ENCODE measurements at regions not wholly inside any gene's neighbourhood (a gene's known extent, or its start where the extent isn't known, plus 50 kb on each side); places are given as distances from the start of the nearest gene placed in this dataset.

DNA sequence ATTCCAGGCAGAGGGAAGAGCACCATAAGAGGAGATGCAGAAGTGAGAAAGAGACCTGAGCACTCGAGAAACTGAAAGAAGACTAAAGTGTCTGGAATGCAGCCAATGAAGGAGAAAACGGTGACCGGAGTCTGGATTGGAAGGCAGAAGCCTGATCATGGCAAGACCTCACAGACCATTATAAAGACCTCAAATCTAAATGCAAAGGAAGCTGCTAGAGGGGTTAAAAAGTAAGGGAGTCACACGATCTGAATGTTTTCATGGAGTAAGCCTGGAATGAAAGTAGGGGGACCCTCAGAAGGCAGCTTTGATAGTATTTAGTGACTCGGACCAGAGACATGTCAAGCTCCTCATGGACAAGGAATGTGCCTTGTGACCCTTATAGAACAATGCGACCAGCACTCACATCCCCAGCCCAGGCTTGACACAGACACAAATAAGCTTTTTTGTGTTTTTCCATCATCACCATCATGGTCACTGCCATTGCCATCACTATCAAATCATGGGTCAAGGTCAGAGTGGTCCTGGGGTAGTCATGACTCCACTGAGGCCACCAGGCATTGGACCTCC is 183.6 kb downstream of the SEC16B start:
- Histone ChIP-seq H3K9me3 (ENCODE audit: low read length) (no peaks in the 10 kb centered on the region), H4K20me1 (ENCODE audit: insufficient read depth) (no peaks in the 10 kb centered on the region), H3K36me3 (ENCODE audit: insufficient read depth, low read length) (no peaks in the 10 kb centered on the region), H3K9ac (ENCODE audit: low read length) (no peak overlapping the region), H3K4me2 (ENCODE audit: low read length) (no peak overlapping the region), H3K79me2 (replicated peaks; ENCODE audit: insufficient read depth, low read length) (no peaks in the 10 kb centered on the region), H3K27ac (ENCODE audit: low read length) (no peak overlapping the region), H3F3A (ENCODE audit: insufficient read depth, low read length, poor library complexity, severe bottlenecking) (no peaks in the 10 kb centered on the region), H2AFZ (ENCODE audit: low read depth, low read length) (no peak overlapping the region), H3K4me3 (ENCODE audit: low read length) (no peak overlapping the region), H3K9me2 (ENCODE audit: insufficient read depth, low read length) (no peaks in the 10 kb centered on the region), H3K27me3 (ENCODE audit: insufficient read depth, low read depth, low read length) (no peaks in the 10 kb centered on the region)
- TF ChIP-seq EP300 (conservative IDR thresholded peaks at IDR 0.05; ENCODE audit: poor library complexity, severe bottlenecking) (no peak), POLR2AphosphoS5 (IDR thresholded peaks at IDR 0.05) (no peak), TAF1 (IDR thresholded peaks at IDR 0.05; ENCODE audit: low read depth) (no peak), MXI1 (conservative IDR thresholded peaks at IDR 0.05; ENCODE audit: poor library complexity, severe bottlenecking) (no peak), RAD21 (conservative IDR thresholded peaks at IDR 0.05) (no peak), EZH2 (IDR thresholded peaks at IDR 0.05; ENCODE audit: borderline replicate concordance, insufficient read depth, low read length, poor library complexity, severe bottlenecking) (no peak), SMC3 (conservative IDR thresholded peaks at IDR 0.05; ENCODE audit: poor library complexity) (no peak)
- TF ChIP-seq, protein P1, sequence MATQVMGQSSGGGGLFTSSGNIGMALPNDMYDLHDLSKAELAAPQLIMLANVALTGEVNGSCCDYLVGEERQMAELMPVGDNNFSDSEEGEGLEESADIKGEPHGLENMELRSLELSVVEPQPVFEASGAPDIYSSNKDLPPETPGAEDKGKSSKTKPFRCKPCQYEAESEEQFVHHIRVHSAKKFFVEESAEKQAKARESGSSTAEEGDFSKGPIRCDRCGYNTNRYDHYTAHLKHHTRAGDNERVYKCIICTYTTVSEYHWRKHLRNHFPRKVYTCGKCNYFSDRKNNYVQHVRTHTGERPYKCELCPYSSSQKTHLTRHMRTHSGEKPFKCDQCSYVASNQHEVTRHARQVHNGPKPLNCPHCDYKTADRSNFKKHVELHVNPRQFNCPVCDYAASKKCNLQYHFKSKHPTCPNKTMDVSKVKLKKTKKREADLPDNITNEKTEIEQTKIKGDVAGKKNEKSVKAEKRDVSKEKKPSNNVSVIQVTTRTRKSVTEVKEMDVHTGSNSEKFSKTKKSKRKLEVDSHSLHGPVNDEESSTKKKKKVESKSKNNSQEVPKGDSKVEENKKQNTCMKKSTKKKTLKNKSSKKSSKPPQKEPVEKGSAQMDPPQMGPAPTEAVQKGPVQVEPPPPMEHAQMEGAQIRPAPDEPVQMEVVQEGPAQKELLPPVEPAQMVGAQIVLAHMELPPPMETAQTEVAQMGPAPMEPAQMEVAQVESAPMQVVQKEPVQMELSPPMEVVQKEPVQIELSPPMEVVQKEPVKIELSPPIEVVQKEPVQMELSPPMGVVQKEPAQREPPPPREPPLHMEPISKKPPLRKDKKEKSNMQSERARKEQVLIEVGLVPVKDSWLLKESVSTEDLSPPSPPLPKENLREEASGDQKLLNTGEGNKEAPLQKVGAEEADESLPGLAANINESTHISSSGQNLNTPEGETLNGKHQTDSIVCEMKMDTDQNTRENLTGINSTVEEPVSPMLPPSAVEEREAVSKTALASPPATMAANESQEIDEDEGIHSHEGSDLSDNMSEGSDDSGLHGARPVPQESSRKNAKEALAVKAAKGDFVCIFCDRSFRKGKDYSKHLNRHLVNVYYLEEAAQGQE (IDR thresholded peaks at IDR 0.05; ENCODE audit: borderline replicate concordance), result no peak
- TF ChIP-seq, protein P2, sequence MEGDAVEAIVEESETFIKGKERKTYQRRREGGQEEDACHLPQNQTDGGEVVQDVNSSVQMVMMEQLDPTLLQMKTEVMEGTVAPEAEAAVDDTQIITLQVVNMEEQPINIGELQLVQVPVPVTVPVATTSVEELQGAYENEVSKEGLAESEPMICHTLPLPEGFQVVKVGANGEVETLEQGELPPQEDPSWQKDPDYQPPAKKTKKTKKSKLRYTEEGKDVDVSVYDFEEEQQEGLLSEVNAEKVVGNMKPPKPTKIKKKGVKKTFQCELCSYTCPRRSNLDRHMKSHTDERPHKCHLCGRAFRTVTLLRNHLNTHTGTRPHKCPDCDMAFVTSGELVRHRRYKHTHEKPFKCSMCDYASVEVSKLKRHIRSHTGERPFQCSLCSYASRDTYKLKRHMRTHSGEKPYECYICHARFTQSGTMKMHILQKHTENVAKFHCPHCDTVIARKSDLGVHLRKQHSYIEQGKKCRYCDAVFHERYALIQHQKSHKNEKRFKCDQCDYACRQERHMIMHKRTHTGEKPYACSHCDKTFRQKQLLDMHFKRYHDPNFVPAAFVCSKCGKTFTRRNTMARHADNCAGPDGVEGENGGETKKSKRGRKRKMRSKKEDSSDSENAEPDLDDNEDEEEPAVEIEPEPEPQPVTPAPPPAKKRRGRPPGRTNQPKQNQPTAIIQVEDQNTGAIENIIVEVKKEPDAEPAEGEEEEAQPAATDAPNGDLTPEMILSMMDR (IDR thresholded peaks at IDR 0.05; ENCODE audit: poor library complexity, severe bottlenecking), result no peak

DNA sequence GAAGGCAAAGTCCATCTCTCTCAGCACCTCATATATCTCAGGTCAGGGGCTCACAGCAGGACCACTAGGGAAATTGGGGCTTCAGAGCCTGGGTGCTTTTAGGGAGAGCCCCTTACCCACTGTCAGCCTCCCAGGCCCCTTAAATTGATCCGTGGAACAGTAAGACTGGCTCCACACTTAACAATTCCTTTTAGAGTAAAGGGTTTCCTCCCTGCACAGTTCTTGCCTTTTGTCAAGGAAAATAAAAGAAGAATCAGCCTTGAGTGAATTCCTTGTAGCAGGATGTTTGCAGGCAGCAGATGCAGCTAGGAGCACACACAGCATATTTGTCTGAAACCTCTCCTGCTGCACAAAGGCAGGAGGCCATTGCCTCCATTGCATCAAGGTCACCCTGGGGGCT is 184.9 kb downstream of the SEC16B start:
- no peaks in the 10 kb centered on the region for H3K36me3 ChIP-seq (ENCODE audit: insufficient read depth, low read length)
- no peaks in the 10 kb centered on the region for H3K9me3 ChIP-seq (ENCODE audit: low read length)
- TF ChIP-seq RAD21 (conservative IDR thresholded peaks at IDR 0.05), result no peak
- no peak for TF ChIP-seq TAF1 (IDR thresholded peaks at IDR 0.05; ENCODE audit: low read depth)
- TF ChIP-seq SMC3 (conservative IDR thresholded peaks at IDR 0.05; ENCODE audit: poor library complexity), result no peak
- no peak for TF ChIP-seq POLR2AphosphoS5 (IDR thresholded peaks at IDR 0.05)
- TF ChIP-seq, protein P2 (IDR thresholded peaks at IDR 0.05; ENCODE audit: poor library complexity, severe bottlenecking), result no peak
- TF ChIP-seq, protein P1 (IDR thresholded peaks at IDR 0.05; ENCODE audit: borderline replicate concordance), result no peak
- TF ChIP-seq EP300 (conservative IDR thresholded peaks at IDR 0.05; ENCODE audit: poor library complexity, severe bottlenecking), result no peak
- no peak for TF ChIP-seq EZH2 (IDR thresholded peaks at IDR 0.05; ENCODE audit: borderline replicate concordance, insufficient read depth, low read length, poor library complexity, severe bottlenecking)
- no peak for TF ChIP-seq MXI1 (conservative IDR thresholded peaks at IDR 0.05; ENCODE audit: poor library complexity, severe bottlenecking)
- H3K4me3 ChIP-seq (ENCODE audit: low read length), result no peak overlapping the region
- no peaks in the 10 kb centered on the region for H3K79me2 ChIP-seq (replicated peaks; ENCODE audit: insufficient read depth, low read length)
- no peak overlapping the region for H3K4me2 ChIP-seq (ENCODE audit: low read length)
- H3K27ac ChIP-seq (ENCODE audit: low read length), result no peak overlapping the region
- H3K27me3 ChIP-seq (ENCODE audit: insufficient read depth, low read depth, low read length), result no peaks in the 10 kb centered on the region
- H3K9ac ChIP-seq (ENCODE audit: low read length), result no peak overlapping the region
- no peak overlapping the region for H2AFZ ChIP-seq (ENCODE audit: low read depth, low read length)
- H3F3A ChIP-seq (ENCODE audit: insufficient read depth, low read length, poor library complexity, severe bottlenecking), result no peaks in the 10 kb centered on the region
- no peaks in the 10 kb centered on the region for H3K9me2 ChIP-seq (ENCODE audit: insufficient read depth, low read length)
- H4K20me1 ChIP-seq (ENCODE audit: insufficient read depth), result no peaks in the 10 kb centered on the region
